ENCODE measurements at regions not wholly inside any gene's neighbourhood (a gene's known extent, or its start where the extent isn't known, plus 50 kb on each side); places are given as distances from the start of the nearest gene placed in this dataset.

GRCh38 chr5:124658867-124659557 lies 87.4 kb downstream of the ZNF608 start (continued):
- TF ChIP-seq MGA (IDR thresholded peaks at IDR 0.05) (0 out of 2 replicates have a peak, but pooled peaks have one; percentile 34), NCOA1 (IDR thresholded peaks at IDR 0.05; ENCODE audit: low read depth) (0 out of 2 replicates have a peak, but pooled peaks have one; percentile 25), HOXB6 (CRISPR knock-in tag; IDR thresholded peaks at IDR 0.05; ENCODE audit: borderline replicate concordance) (no peak), HDAC2 (IDR thresholded peaks at IDR 0.05) (0 out of 2 replicates have a peak, but pooled peaks have one; percentile 22), E2F3 (CRISPR knock-in tag; IDR thresholded peaks at IDR 0.05) (no peak), MTA3 (IDR thresholded peaks at IDR 0.05; ENCODE audit: borderline replicate concordance) (0 out of 2 replicates have a peak, but pooled peaks have one; percentile 21), ERF (CRISPR knock-in tag; IDR thresholded peaks at IDR 0.05) (no peak), ZFPM2 (CRISPR knock-in tag; IDR thresholded peaks at IDR 0.05) (no peak), L3MBTL2 (IDR thresholded peaks at IDR 0.05) (peak; percentile 29; the same call in 1 of the 2 replicates), ZBTB1 (CRISPR knock-in tag; IDR thresholded peaks at IDR 0.05; ENCODE audit: borderline replicate concordance, low read depth) (no peak), E2F8 (IDR thresholded peaks at IDR 0.05; ENCODE audit: low read depth, partially characterized antibody) (no peak), CREM (IDR thresholded peaks at IDR 0.05; ENCODE audit: low read depth) (no peak), CBFA2T3 (IDR thresholded peaks at IDR 0.05) (peak; percentile 66), ASH1L (IDR thresholded peaks at IDR 0.05; ENCODE audit: borderline replicate concordance, low read depth, partially characterized antibody) (peak; percentile 39), BDP1 (IDR thresholded peaks at IDR 0.05; ENCODE audit: insufficient read depth, insufficient read length) (no peak)

All from K562 (cell line).